ENCODE measurements at regions not wholly inside any gene's neighbourhood (a gene's known extent, or its start where the extent isn't known, plus 50 kb on each side); places are given as distances from the start of the nearest gene placed in this dataset.

- BruUV-seq (replicated peaks), result no TSS peak
- CTCF ChIA-PET, result no interaction called here
These were observed 715.1 kb upstream of the API5 start for GRCh38 chr11:42596576-42597145.

More at GRCh38 chr11:42596576-42597145, 715.1 kb upstream of the API5 start:
- Histone ChIP-seq H3K79me2 (ENCODE audit: control insufficient read depth, insufficient read depth, low read length) (no peaks in the 10 kb centered on the region), H2AFZ (ENCODE audit: low read depth, low read length) (no peak overlapping the region), H3K9me1 (replicated peaks; ENCODE audit: control insufficient read depth, extremely low read depth, insufficient read depth, low read length) (no peaks in the 10 kb centered on the region), H3K4me3 (replicated peaks in 1 of 3; ENCODE audit: insufficient read depth in 1 of 3, low read depth in 1 of 3, low read length in 3 of 3) (no peak overlapping the region), H3K36me3 (ENCODE audit: control insufficient read depth in 2 of 2, extremely low read depth in 1 of 2, insufficient read depth in 2 of 2, low read length in 2 of 2) (no peaks in the 10 kb centered on the region), H3K27me3 (ENCODE audit: control insufficient read depth in 2 of 2, insufficient read depth in 2 of 2, low read length in 2 of 2) (no peaks in the 10 kb centered on the region), H3K9me3 (replicated peaks; ENCODE audit: control insufficient read depth, insufficient read depth, low read length) (no peaks in the 10 kb centered on the region), H4K20me1 (replicated peaks; ENCODE audit: control insufficient read depth, extremely low read depth, insufficient read depth, low read length) (no peaks in the 10 kb centered on the region), H3K9ac (replicated peaks; ENCODE audit: extremely low read depth, insufficient read depth, low read length) (no peak overlapping the region), H3K4me2 (ENCODE audit: insufficient read depth, low read length) (no peak overlapping the region), H3K4me1 (ENCODE audit: control insufficient read depth, extremely low read depth, insufficient read depth, low read length) (no peaks in the 10 kb centered on the region), H3K27ac (ENCODE audit: insufficient read depth, low read depth, low read length) (no peak overlapping the region)
- TF ChIP-seq POLR2AphosphoS5 (IDR thresholded peaks at IDR 0.05; ENCODE audit: insufficient read depth, low read depth, low read length), result no peak
- no peak for TF ChIP-seq CTCF (IDR thresholded peaks at IDR 0.05; ENCODE audit: extremely low read depth in 1 of 2, insufficient read depth in 1 of 2, low read depth in 1 of 2, low read length in 2 of 2)
- no peak for TF ChIP-seq GATA2 (IDR thresholded peaks at IDR 0.05; ENCODE audit: insufficient read depth, insufficient read length, low read depth, low read length)
- no peak for TF ChIP-seq EZH2 (IDR thresholded peaks at IDR 0.05; ENCODE audit: borderline replicate concordance, low read depth, low read length, severe bottlenecking)
- TF ChIP-seq MYC (IDR thresholded peaks at IDR 0.05; ENCODE audit: low read depth, low read length), result no peak
- no peak for TF ChIP-seq POLR2A (IDR thresholded peaks at IDR 0.05; ENCODE audit: low read depth, low read length)
- DNase-seq (ENCODE audit: low read depth, low spot score), result no peak
- dilution Hi-C loops (cut with MboI; ENCODE audit: extremely low pct_ligation_motif_present, low sequenced_read_pairs), result no loop called here
- POLR2A ChIA-PET, result no interaction called here
- no peak for FAIRE-seq
- intact Hi-C loops (cut with micrococcal nuclease), result no loop called here

All from endothelial cell of umbilical vein (primary cell).